H1 (cell line): ENCODE measurements at regions not wholly inside any gene's neighbourhood (a gene's known extent, or its start where the extent isn't known, plus 50 kb on each side); places are given as distances from the start of the nearest gene placed in this dataset.

Experiments
- ATF3 ChIP-seq: IDR thresholded peaks from 2 replicates; pipeline ENCODE4 v1.6.1; 2011; ENCODE audit warnings: low read depth, mild to moderate bottlenecking, low read length; ENCODE audit not compliant: insufficient read depth
- CBX5 ChIP-seq: fragments of 300-800, 300-1000 bp; sonication (generic); IDR thresholded peaks from 2 replicates; pipeline ENCODE4 v1.7.1; 2016; ENCODE audit warnings: antibody characterized with exemption, low read length, low read depth
- CHD7 ChIP-seq: fragments of 300-600 bp; sonication (generic); IDR thresholded peaks from 2 replicates; pipeline ENCODE4 v1.7.1; 2012; ENCODE audit warnings: low read length, moderate library complexity, mild to moderate bottlenecking, inconsistent platforms; ENCODE audit not compliant: insufficient replicate concordance
- EZH2 ChIP-seq: fragments of 200-600 bp; sonication (generic); IDR thresholded peaks from 2 replicates; pipeline ENCODE4 v1.7.1; 2012; ENCODE audit warnings: low read depth, mild to moderate bottlenecking, moderate library complexity, low read length, inconsistent platforms; ENCODE audit not compliant: severe bottlenecking
- FOSL1 ChIP-seq: IDR thresholded peaks from 2 replicates; pipeline ENCODE4 v1.6.1; 2011; ENCODE audit warnings: mild to moderate bottlenecking, low read depth, low read length, moderate library complexity; ENCODE audit not compliant: insufficient read depth
- GTF2F1 ChIP-seq: IDR thresholded peaks from 2 replicates; pipeline ENCODE4 v1.6.1; 2012; ENCODE audit warnings: low read depth, low read length, improper control_type of control experiment, borderline replicate concordance
- KDM4A ChIP-seq: IDR thresholded peaks from one replicate; pipeline ENCODE4 v1.7.1; 2012; ENCODE audit warnings: low read depth, mild to moderate bottlenecking, moderate library complexity, low read length, inconsistent platforms; ENCODE audit not compliant: severe bottlenecking
- PHF8 ChIP-seq: fragments of 200-600 bp; sonication (generic); conservative IDR thresholded peaks from 2 replicates; pipeline ENCODE4 v1.7.1; 2012; ENCODE audit warnings: low read depth, mild to moderate bottlenecking, inconsistent platforms, low read length, moderate library complexity
- SIN3A ChIP-seq, 2 experiments: IDR thresholded peaks in 1 of 2; conservative IDR thresholded peaks in 1 of 2; 2 replicates each; pipeline ENCODE4 v1.6.1; 2011 to 2012; ENCODE audit warnings: low read length in 2 of 2, improper control_type of control experiment in 1 of 2, low read depth in 1 of 2, mild to moderate bottlenecking in 1 of 2
- SP2 ChIP-seq: IDR thresholded peaks from 2 replicates; pipeline ENCODE4 v1.6.1; 2012; ENCODE audit warnings: mild to moderate bottlenecking, low read length, inconsistent platforms
- SRF ChIP-seq: IDR thresholded peaks from 2 replicates; pipeline ENCODE4 v1.6.1; 2011; ENCODE audit warnings: mild to moderate bottlenecking, low read depth, low read length, moderate library complexity
- YY1 ChIP-seq: IDR thresholded peaks from 2 replicates; pipeline ENCODE4 v1.6.1; 2011; ENCODE audit warnings: low read depth, mild to moderate bottlenecking, low read length

- TF ChIP-seq CHD7 (no peak), KDM4A (no peak), ATF3 (no peak), FOSL1 (no peak), GTF2F1 (no peak), PHF8 (no peak), SP2 (no peak), SIN3A (conservative IDR thresholded peaks at IDR 0.05 in 1 of 2, IDR thresholded peaks at IDR 0.05 in 1 of 2; ENCODE audit: low read depth in 1 of 2, low read length in 2 of 2) (no peak), CBX5 (no peak), EZH2 (no peak), YY1 (no peak), SRF (no peak)
These were observed 168.2 kb upstream of the FOXQ1 start (continued) for GRCh38 chr6:1143655-1144054.
